SK-N-SH (cell line): ENCODE measurements at regions not wholly inside any gene's neighbourhood (a gene's known extent, or its start where the extent isn't known, plus 50 kb on each side); places are given as distances from the start of the nearest gene placed in this dataset.

Experiments
- CTCF ChIA-PET: fragments of 300-600, 350-600 bp; formaldehyde crosslinking; extraction: SDS; loops from one replicate; lab custom pipeline; 2021; lab: Yijun Ruan, JAX
- POLR2A ChIA-PET: fragments of 350-600 bp; sonication (Branson Sonifier 250); formaldehyde crosslinking; extraction: SDS; loops from one replicate; lab custom pipeline; 2020; ENCODE audit warnings: antibody characterized with exemption, inconsistent platforms; lab: Yijun Ruan, JAX
- DNase-seq: peaks from one replicate; pipeline ENCODE4 v3.0.0; 2012
- H2AFZ ChIP-seq: fragments of 200-600 bp; sonication (generic); 2 replicates; pipeline ENCODE4 v1.8.1; 2016; ENCODE audit warnings: antibody characterized with exemption, mild to moderate bottlenecking, low read depth
- H3F3A ChIP-seq: fragments of 200-600 bp; sonication (generic); replicated peaks from 2 replicates; pipeline ENCODE3; 2016; ENCODE audit warnings: antibody characterized with exemption, mild to moderate bottlenecking; ENCODE audit not compliant: insufficient read depth
- H3K27ac ChIP-seq, 2 experiments: fragments of 200-500 bp in 1 of 2; fragments of 200-600 bp in 1 of 2; sonication (Bioruptor generic) in 1 of 2; sonication (generic), shearing (Covaris generic) in 1 of 2; 2 replicates each; pipeline versions ENCODE4 v1.5.1 to v1.6.1; 2014 to 2016; ENCODE audit warnings: low read depth in 2 of 2, inconsistent platforms in 1 of 2, low read length in 1 of 2, mild to moderate bottlenecking in 1 of 2, mixed read lengths in 1 of 2
- H3K27me3 ChIP-seq: fragments of 200-600 bp; sonication (generic), shearing (Covaris generic); 2 replicates; pipeline ENCODE4 v1.6.1; 2016; ENCODE audit warnings: mixed run types; ENCODE audit not compliant: insufficient read depth
- H3K36me3 ChIP-seq, 2 experiments: fragments of 200-500 bp in 1 of 2; fragments of 200-600 bp in 1 of 2; sonication (Bioruptor generic) in 1 of 2; sonication (generic) in 1 of 2; replicated peaks in 1 of 2; 2 replicates each; pipeline versions ENCODE3 to v1.5.1; 2014 to 2016; ENCODE audit warnings: low read length in 1 of 2, mild to moderate bottlenecking in 1 of 2; ENCODE audit not compliant: insufficient read depth in 2 of 2, control insufficient read depth in 1 of 2
- H3K4me1 ChIP-seq, 2 experiments: fragments of 200-500 bp in 1 of 2; fragments of 200-600 bp in 1 of 2; sonication (Bioruptor generic) in 1 of 2; sonication (generic), shearing (Covaris generic) in 1 of 2; 2 replicates each; pipeline versions ENCODE4 v1.5.1 to v1.6.1; 2014 to 2016; ENCODE audit warnings: low read depth in 1 of 2, low read length in 1 of 2, mixed run types in 1 of 2; ENCODE audit not compliant: insufficient read depth in 2 of 2, control insufficient read depth in 1 of 2
- H3K4me2 ChIP-seq: fragments of 200-600 bp; sonication (generic), shearing (Covaris generic); 2 replicates; pipeline ENCODE4 v1.6.1; 2017; ENCODE audit warnings: mixed run types
- H3K4me3 ChIP-seq, 2 experiments: fragments of 200-500 bp in 1 of 2; fragments of 200-600 bp in 1 of 2; sonication (Bioruptor generic) in 1 of 2; sonication (generic), shearing (Covaris generic) in 1 of 2; 2 replicates each; pipeline versions ENCODE4 v1.5.1 to v1.8.1; 2014 to 2016; ENCODE audit warnings: low read depth in 2 of 2, inconsistent platforms in 1 of 2, low read length in 1 of 2, mild to moderate bottlenecking in 1 of 2, mixed read lengths in 1 of 2, moderate library complexity in 1 of 2
- H3K79me2 ChIP-seq: fragments of 200-600 bp; sonication (generic); 2 replicates; pipeline ENCODE4 v1.8.1; 2017; ENCODE audit warnings: mild to moderate bottlenecking; ENCODE audit not compliant: insufficient read depth
- H3K9ac ChIP-seq: fragments of 200-600 bp; sonication (generic); 2 replicates; pipeline ENCODE4 v1.6.1; 2017; ENCODE audit warnings: mixed run types
- H3K9me2 ChIP-seq: fragments of 200-600 bp; sonication (generic); 2 replicates; pipeline ENCODE4 v1.6.1; 2017; ENCODE audit warnings: mixed run types
- H3K9me3 ChIP-seq: fragments of 200-600 bp; sonication (generic); 2 replicates; pipeline ENCODE4 v1.6.1; 2017; ENCODE audit warnings: mixed run types, mild to moderate bottlenecking, moderate library complexity
- H4K20me1 ChIP-seq: fragments of 200-600 bp; sonication (generic); 2 replicates; pipeline ENCODE4 v1.6.1; 2017; ENCODE audit warnings: mild to moderate bottlenecking, mixed run types; ENCODE audit not compliant: insufficient read depth
- CHD2 ChIP-seq: fragments of 150-350 bp; IDR thresholded peaks from 2 replicates; pipeline ENCODE4 v1.6.1; 2018; ENCODE audit warnings: low read length; ENCODE audit not compliant: partially characterized antibody
- ELF1 ChIP-seq: IDR thresholded peaks from 2 replicates; pipeline ENCODE4 v1.4.0; 2012
- EZH2phosphoT487 ChIP-seq: fragments of 200-600 bp; sonication (generic); IDR thresholded peaks from 2 replicates; pipeline ENCODE4 v1.6.1; 2017; ENCODE audit warnings: low read depth, mixed run types, mild to moderate bottlenecking, antibody characterized with exemption, moderate library complexity, borderline replicate concordance
- FOSL2 ChIP-seq: IDR thresholded peaks from 2 replicates; pipeline ENCODE4 v1.4.0; 2012; ENCODE audit warnings: low read depth, mild to moderate bottlenecking, moderate library complexity, borderline replicate concordance
- FOXJ3 ChIP-seq: sonication (generic); formaldehyde crosslinking; IDR thresholded peaks from 2 replicates; pipeline ENCODE4 v1.5.1; 2020; ENCODE audit warnings: mild to moderate bottlenecking, missing genetic modification reagents
- GATA2 ChIP-seq: sonication (generic); formaldehyde crosslinking; IDR thresholded peaks from 2 replicates; pipeline ENCODE4 v1.5.0; 2020; ENCODE audit warnings: mild to moderate bottlenecking, missing genetic modification reagents
- IRF3 ChIP-seq: fragments of 150-350 bp; IDR thresholded peaks from 2 replicates; pipeline ENCODE4 v1.6.1; 2016; ENCODE audit warnings: mild to moderate bottlenecking, low read depth, low read length
- JUND ChIP-seq: IDR thresholded peaks from 2 replicates; pipeline ENCODE4 v1.4.0; 2012
- MEF2A ChIP-seq: IDR thresholded peaks from 2 replicates; pipeline ENCODE4 v1.4.0; 2012; ENCODE audit warnings: low read depth, borderline replicate concordance
- NFIC ChIP-seq: IDR thresholded peaks from 2 replicates; pipeline ENCODE4 v1.4.0; 2012; ENCODE audit warnings: borderline replicate concordance
- RAD21 ChIP-seq: IDR thresholded peaks from 2 replicates; pipeline ENCODE4 v1.6.1; 2012; ENCODE audit warnings: mild to moderate bottlenecking, low read length
- RCOR1 ChIP-seq: fragments of 150-350 bp; IDR thresholded peaks from 2 replicates; pipeline ENCODE4 v1.6.1; 2017; ENCODE audit warnings: antibody characterized with exemption, low read length
- RXRA ChIP-seq: IDR thresholded peaks from 2 replicates; pipeline ENCODE4 v1.4.0; 2012; ENCODE audit warnings: low read depth, mild to moderate bottlenecking, borderline replicate concordance
- SIN3A ChIP-seq: IDR thresholded peaks from 2 replicates; pipeline ENCODE4 v1.6.1; 2012; ENCODE audit warnings: low read depth, mild to moderate bottlenecking, low read length, moderate library complexity, borderline replicate concordance
- TAF1 ChIP-seq: IDR thresholded peaks from 2 replicates; pipeline ENCODE4 v1.6.1; 2012; ENCODE audit warnings: low read depth, mild to moderate bottlenecking, low read length, moderate library complexity, borderline replicate concordance
- TCF12 ChIP-seq: IDR thresholded peaks from 2 replicates; pipeline ENCODE4 v1.4.0; 2012
- TEAD4 ChIP-seq: IDR thresholded peaks from 2 replicates; pipeline ENCODE4 v1.4.0; 2012; ENCODE audit warnings: mild to moderate bottlenecking, borderline replicate concordance; ENCODE audit not compliant: insufficient read depth
- USF2 ChIP-seq: fragments of 150-350 bp; IDR thresholded peaks from 2 replicates; pipeline ENCODE4 v1.6.1; 2017; ENCODE audit warnings: antibody characterized with exemption, low read length, low read depth, borderline replicate concordance
- WGBS: methylation state at CpG from one replicate; pipeline ENCODE4 v1.1.6; 2017; ENCODE audit warnings: low lambda C conversion rate; 5-methylcytosine and 5-hydroxymethylcytosine counted together
- TF ChIP-seq, protein P1 (sequence below): IDR thresholded peaks from 2 replicates; pipeline ENCODE4; 2012
- TF ChIP-seq, protein P2 (sequence below): fragments of 200-600 bp; sonication (generic); IDR thresholded peaks from 2 replicates; pipeline ENCODE4 v1.6.1; 2017; ENCODE audit warnings: antibody characterized with exemption, mild to moderate bottlenecking, moderate library complexity
- TF ChIP-seq, protein P3 (sequence below): IDR thresholded peaks from 2 replicates; pipeline ENCODE4 v1.4.0; 2012; ENCODE audit warnings: low read depth, borderline replicate concordance
- TF ChIP-seq, protein P4 (sequence below): IDR thresholded peaks from 2 replicates; pipeline ENCODE4 v1.4.0; 2012; ENCODE audit warnings: low read depth

- no peak overlapping the region for H3K9ac ChIP-seq
- 0% methylated on average over 6 of the region's 6 CpGs for WGBS
- CTCF ChIA-PET = no interaction called here
Observed at GRCh38 chr18:78034755-78035154, 785.1 kb downstream of the GALR1 start.

GRCh38 chr18:78041218-78041617 lies 791.6 kb downstream of the GALR1 start:
- H3K27me3 ChIP-seq = no peaks in the 10 kb centered on the region
- H3K36me3 ChIP-seq = no peaks in the 10 kb centered on the region
- TF ChIP-seq USF2 = no peak
- TF ChIP-seq EZH2phosphoT487 = no peak
- TF ChIP-seq MEF2A = no peak
- TF ChIP-seq IRF3 = no peak
- TF ChIP-seq, protein P1, sequence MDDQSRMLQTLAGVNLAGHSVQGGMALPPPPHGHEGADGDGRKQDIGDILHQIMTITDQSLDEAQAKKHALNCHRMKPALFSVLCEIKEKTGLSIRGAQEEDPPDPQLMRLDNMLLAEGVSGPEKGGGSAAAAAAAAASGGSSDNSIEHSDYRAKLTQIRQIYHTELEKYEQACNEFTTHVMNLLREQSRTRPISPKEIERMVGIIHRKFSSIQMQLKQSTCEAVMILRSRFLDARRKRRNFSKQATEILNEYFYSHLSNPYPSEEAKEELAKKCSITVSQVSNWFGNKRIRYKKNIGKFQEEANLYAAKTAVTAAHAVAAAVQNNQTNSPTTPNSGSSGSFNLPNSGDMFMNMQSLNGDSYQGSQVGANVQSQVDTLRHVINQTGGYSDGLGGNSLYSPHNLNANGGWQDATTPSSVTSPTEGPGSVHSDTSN = no peak
- TF ChIP-seq SIN3A = no peak
- no peak for TF ChIP-seq CHD2
- TF ChIP-seq TCF12 = no peak
- no peak for TF ChIP-seq ELF1
- TF ChIP-seq TAF1 = no peak
- no peak for TF ChIP-seq FOSL2
- no peak for TF ChIP-seq FOXJ3 (CRISPR knock-in tag)
- TF ChIP-seq RCOR1 = no peak
- TF ChIP-seq, protein P2, sequence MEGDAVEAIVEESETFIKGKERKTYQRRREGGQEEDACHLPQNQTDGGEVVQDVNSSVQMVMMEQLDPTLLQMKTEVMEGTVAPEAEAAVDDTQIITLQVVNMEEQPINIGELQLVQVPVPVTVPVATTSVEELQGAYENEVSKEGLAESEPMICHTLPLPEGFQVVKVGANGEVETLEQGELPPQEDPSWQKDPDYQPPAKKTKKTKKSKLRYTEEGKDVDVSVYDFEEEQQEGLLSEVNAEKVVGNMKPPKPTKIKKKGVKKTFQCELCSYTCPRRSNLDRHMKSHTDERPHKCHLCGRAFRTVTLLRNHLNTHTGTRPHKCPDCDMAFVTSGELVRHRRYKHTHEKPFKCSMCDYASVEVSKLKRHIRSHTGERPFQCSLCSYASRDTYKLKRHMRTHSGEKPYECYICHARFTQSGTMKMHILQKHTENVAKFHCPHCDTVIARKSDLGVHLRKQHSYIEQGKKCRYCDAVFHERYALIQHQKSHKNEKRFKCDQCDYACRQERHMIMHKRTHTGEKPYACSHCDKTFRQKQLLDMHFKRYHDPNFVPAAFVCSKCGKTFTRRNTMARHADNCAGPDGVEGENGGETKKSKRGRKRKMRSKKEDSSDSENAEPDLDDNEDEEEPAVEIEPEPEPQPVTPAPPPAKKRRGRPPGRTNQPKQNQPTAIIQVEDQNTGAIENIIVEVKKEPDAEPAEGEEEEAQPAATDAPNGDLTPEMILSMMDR = no peak
- no peak for TF ChIP-seq GATA2
- ChIA-PET POLR2A (no interaction called here), CTCF (no interaction called here)
- DNase-seq = no peak
- H3K4me3 ChIP-seq = no peak overlapping the region
- H3K9me3 ChIP-seq = no peaks in the 10 kb centered on the region
- H3F3A ChIP-seq = no peaks in the 10 kb centered on the region
- H3K27ac ChIP-seq = no peak overlapping the region
- no peak overlapping the region for H3K4me2 ChIP-seq
- H3K9me2 ChIP-seq = no peaks in the 10 kb centered on the region
- H2AFZ ChIP-seq = no peak overlapping the region
- no peak overlapping the region for H3K9ac ChIP-seq
- no peaks in the 10 kb centered on the region for H3K4me1 ChIP-seq
- no peaks in the 10 kb centered on the region for H4K20me1 ChIP-seq
- no peaks in the 10 kb centered on the region for H3K79me2 ChIP-seq
- WGBS = 0% methylated on average over 1 of the region's 1 CpG

More at GRCh38 chr18:78034755-78035154, 785.1 kb downstream of the GALR1 start:
- Histone ChIP-seq H3K27me3 (no peaks in the 10 kb centered on the region), H3K4me1 (no peaks in the 10 kb centered on the region), H3K27ac (no peak overlapping the region), H3K4me2 (no peak overlapping the region), H3K36me3 (no peaks in the 10 kb centered on the region), H3F3A (no peaks in the 10 kb centered on the region), H4K20me1 (no peaks in the 10 kb centered on the region), H3K4me3 (no peak overlapping the region), H2AFZ (no peak overlapping the region), H3K79me2 (no peaks in the 10 kb centered on the region), H3K9me3 (no peaks in the 10 kb centered on the region), H3K9me2 (no peaks in the 10 kb centered on the region)
- POLR2A ChIA-PET = no interaction called here
- no peak for DNase-seq
- TF ChIP-seq NFIC = no peak
- TF ChIP-seq FOXJ3 (CRISPR knock-in tag) = no peak
- TF ChIP-seq JUND = no peak
- no peak for TF ChIP-seq RXRA
- TF ChIP-seq RAD21 = no peak
- no peak for TF ChIP-seq TEAD4
- TF ChIP-seq, protein P3, sequence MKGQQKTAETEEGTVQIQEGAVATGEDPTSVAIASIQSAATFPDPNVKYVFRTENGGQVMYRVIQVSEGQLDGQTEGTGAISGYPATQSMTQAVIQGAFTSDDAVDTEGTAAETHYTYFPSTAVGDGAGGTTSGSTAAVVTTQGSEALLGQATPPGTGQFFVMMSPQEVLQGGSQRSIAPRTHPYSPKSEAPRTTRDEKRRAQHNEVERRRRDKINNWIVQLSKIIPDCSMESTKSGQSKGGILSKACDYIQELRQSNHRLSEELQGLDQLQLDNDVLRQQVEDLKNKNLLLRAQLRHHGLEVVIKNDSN = no peak
- TF ChIP-seq, protein P4, sequence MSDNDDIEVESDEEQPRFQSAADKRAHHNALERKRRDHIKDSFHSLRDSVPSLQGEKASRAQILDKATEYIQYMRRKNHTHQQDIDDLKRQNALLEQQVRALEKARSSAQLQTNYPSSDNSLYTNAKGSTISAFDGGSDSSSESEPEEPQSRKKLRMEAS = no peak
- TF ChIP-seq, protein P1 = no peak
- TF ChIP-seq, all 33 proteins: peak for 0
